ENCODE measurements at regions not wholly inside any gene's neighbourhood (a gene's known extent, or its start where the extent isn't known, plus 50 kb on each side); places are given as distances from the start of the nearest gene placed in this dataset.

DNA sequence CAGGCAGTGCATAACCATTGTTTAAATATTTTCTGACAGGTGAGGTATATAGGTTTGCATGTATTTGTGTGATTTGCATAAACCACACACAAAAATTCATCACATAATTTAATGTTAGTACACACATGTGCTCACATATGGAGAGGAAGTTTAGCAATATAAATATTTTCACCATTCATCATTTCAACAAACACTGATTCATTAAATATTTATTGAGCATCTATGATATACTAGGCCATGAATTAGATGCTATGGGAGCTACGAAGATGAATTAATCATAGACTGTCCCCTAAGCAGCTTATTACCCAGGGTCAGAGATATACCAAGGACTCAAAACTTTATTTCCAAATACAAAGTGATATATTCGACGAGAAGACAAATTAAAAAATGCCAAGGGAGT, 311.6 kb upstream of the PIK3C3 start:
- Histone ChIP-seq H3K4me2 (ENCODE audit: insufficient read depth, low read length) (no peak overlapping the region), H3K27me3 (ENCODE audit: control insufficient read depth in 2 of 2, insufficient read depth in 2 of 2, low read length in 2 of 2) (no peaks in the 10 kb centered on the region), H3K27ac (ENCODE audit: insufficient read depth, low read depth, low read length) (no peak overlapping the region), H2AFZ (ENCODE audit: low read depth, low read length) (no peak overlapping the region), H3K36me3 (ENCODE audit: control insufficient read depth in 2 of 2, extremely low read depth in 1 of 2, insufficient read depth in 2 of 2, low read length in 2 of 2) (no peaks in the 10 kb centered on the region), H3K79me2 (ENCODE audit: control insufficient read depth, insufficient read depth, low read length) (no peaks in the 10 kb centered on the region), H4K20me1 (replicated peaks; ENCODE audit: control insufficient read depth, extremely low read depth, insufficient read depth, low read length) (no peaks in the 10 kb centered on the region), H3K9me1 (replicated peaks; ENCODE audit: control insufficient read depth, extremely low read depth, insufficient read depth, low read length) (no peaks in the 10 kb centered on the region), H3K9me3 (replicated peaks; ENCODE audit: control insufficient read depth, insufficient read depth, low read length) (no peaks in the 10 kb centered on the region), H3K9ac (replicated peaks; ENCODE audit: extremely low read depth, insufficient read depth, low read length) (no peak overlapping the region), H3K4me1 (ENCODE audit: control insufficient read depth, extremely low read depth, insufficient read depth, low read length) (no peaks in the 10 kb centered on the region), H3K4me3 (replicated peaks in 1 of 3; ENCODE audit: insufficient read depth in 1 of 3, low read depth in 1 of 3, low read length in 3 of 3) (no peak overlapping the region)
- DNase-seq (ENCODE audit: low read depth, low spot score): no peak
- POLR2A ChIA-PET: no interaction called here
- intact Hi-C loops (cut with micrococcal nuclease) (no loop called here), dilution Hi-C loops (cut with MboI; ENCODE audit: extremely low pct_ligation_motif_present, low sequenced_read_pairs) (no loop called here)
- CTCF ChIA-PET: no interaction called here
- no TSS peak for BruUV-seq (replicated peaks)
- TF ChIP-seq GATA2 (IDR thresholded peaks at IDR 0.05; ENCODE audit: insufficient read depth, insufficient read length, low read depth, low read length): no peak
- no peak for TF ChIP-seq EZH2 (IDR thresholded peaks at IDR 0.05; ENCODE audit: borderline replicate concordance, low read depth, low read length, severe bottlenecking)
- TF ChIP-seq, protein P1, sequence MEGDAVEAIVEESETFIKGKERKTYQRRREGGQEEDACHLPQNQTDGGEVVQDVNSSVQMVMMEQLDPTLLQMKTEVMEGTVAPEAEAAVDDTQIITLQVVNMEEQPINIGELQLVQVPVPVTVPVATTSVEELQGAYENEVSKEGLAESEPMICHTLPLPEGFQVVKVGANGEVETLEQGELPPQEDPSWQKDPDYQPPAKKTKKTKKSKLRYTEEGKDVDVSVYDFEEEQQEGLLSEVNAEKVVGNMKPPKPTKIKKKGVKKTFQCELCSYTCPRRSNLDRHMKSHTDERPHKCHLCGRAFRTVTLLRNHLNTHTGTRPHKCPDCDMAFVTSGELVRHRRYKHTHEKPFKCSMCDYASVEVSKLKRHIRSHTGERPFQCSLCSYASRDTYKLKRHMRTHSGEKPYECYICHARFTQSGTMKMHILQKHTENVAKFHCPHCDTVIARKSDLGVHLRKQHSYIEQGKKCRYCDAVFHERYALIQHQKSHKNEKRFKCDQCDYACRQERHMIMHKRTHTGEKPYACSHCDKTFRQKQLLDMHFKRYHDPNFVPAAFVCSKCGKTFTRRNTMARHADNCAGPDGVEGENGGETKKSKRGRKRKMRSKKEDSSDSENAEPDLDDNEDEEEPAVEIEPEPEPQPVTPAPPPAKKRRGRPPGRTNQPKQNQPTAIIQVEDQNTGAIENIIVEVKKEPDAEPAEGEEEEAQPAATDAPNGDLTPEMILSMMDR (IDR thresholded peaks at IDR 0.05; ENCODE audit: extremely low read depth in 1 of 2, insufficient read depth in 1 of 2, low read depth in 1 of 2, low read length in 2 of 2): no peak
- no peak for TF ChIP-seq MAX (IDR thresholded peaks at IDR 0.05; ENCODE audit: insufficient read depth, insufficient read length)
- TF ChIP-seq POLR2A (IDR thresholded peaks at IDR 0.05; ENCODE audit: low read depth, low read length): no peak
- no peak for TF ChIP-seq FOS (IDR thresholded peaks at IDR 0.05; ENCODE audit: borderline replicate concordance, insufficient read depth, low read length)
- no peak for TF ChIP-seq POLR2AphosphoS5 (IDR thresholded peaks at IDR 0.05; ENCODE audit: insufficient read depth, low read depth, low read length)
- no peak for TF ChIP-seq MYC (IDR thresholded peaks at IDR 0.05; ENCODE audit: low read depth, low read length)
- FAIRE-seq: no peak

Measured in endothelial cell of umbilical vein (primary cell).